Forelimb muscle (tissue), 1 donor: ENCODE measurements at regions not wholly inside any gene's neighbourhood (a gene's known extent, or its start where the extent isn't known, plus 50 kb on each side); places are given as distances from the start of the nearest gene placed in this dataset.
"Not testable (repeated sequence)": the region's sequence is repeated elsewhere in the genome, so short reads cannot be mapped to it uniquely, and the experiment has no call there.

Source experiments
- DNase-seq: peaks from one replicate; pipeline ENCODE4 v3.0.0-alpha.2; 2013; ENCODE audit warnings: low read depth

GRCh38 chr2:77721593-77721992, 199.4 kb upstream of the LRRTM4 start:
- DNase-seq = no peak

GRCh38 chr2:77725045-77725444, 202.9 kb upstream of the LRRTM4 start:
- DNase-seq = no peak

GRCh38 chr2:77734662-77735340, 212.6 kb upstream of the LRRTM4 start:
- not testable (repeated sequence) for DNase-seq

GRCh38 chr2:77737236-77737635, 215.1 kb upstream of the LRRTM4 start:
- no peak for DNase-seq

DNA sequence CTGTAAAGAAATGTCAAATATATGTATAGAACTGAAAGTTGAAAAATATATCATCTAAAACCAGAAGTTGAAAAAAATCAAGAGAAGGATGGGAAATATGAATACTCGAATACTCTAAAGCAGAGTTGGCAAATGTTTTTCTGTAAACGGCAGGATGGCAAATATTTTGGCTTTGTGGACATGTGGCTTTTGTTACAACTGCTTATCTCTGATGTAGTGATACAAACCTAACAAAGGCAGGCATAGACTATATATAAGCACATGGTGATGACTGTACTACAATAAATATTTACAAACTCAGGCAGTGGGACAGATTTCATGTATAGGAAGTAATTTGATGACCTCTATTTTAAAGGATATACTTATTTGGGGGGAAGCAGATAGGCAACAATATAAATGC, 224.6 kb upstream of the LRRTM4 start:
- DNase-seq = no peak

DNA sequence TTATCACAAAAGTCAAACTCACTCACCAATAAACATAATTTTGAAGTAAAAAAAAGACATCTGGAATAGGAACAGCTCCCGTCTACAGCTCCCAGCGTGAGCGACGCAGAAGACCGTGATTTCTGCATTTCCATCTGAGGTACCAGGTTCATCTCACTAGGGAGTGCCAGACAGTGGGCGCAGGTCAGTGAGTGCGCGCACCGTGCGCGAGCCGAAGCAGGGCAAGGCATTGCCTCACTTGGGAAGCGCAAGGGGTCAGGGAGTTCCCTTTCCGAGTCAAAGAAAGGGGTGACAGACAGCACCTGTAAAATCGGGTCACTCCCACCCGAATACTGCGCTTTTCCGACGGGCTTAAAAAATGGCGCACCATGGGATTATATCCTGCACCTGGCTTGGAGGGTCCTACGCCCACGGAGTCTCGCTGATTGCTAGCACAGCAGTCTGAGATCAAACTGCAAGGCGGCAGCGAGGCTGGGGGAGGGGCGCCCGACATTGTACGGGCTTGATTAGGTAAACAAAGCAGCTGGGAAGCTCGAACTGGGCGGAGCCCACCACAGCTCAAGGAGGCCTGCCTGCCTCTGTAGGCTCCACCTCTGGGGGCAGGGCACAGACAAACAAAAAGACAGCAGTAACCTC, 231.7 kb upstream of the LRRTM4 start:
- not testable (repeated sequence) for DNase-seq

- DNase-seq = no peak
Observed at GRCh38 chr2:77767388-77768076, 245.4 kb upstream of the LRRTM4 start.

DNA sequence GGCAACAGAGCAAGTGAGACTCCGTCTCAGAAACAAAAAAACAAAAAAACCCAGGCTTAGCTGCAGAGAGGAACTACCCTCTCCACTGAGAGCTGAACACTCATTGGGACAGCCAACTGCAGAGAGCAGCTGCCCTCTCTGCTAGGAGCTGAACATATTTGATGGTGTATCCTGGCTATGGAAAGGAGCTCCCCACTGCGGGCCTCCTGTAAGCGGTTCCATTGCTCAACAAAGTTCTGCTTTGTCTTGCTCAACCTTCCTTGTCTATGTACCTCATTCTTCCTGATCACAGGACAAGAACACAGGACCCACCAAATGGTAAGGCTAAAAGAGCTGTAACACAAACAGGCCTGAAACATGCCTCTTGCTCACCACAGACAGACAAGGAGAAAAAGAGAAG, 246.3 kb upstream of the LRRTM4 start:
- DNase-seq = no peak

GRCh38 chr2:77778917-77779316, 256.7 kb upstream of the LRRTM4 start:
- no peak for DNase-seq

DNA sequence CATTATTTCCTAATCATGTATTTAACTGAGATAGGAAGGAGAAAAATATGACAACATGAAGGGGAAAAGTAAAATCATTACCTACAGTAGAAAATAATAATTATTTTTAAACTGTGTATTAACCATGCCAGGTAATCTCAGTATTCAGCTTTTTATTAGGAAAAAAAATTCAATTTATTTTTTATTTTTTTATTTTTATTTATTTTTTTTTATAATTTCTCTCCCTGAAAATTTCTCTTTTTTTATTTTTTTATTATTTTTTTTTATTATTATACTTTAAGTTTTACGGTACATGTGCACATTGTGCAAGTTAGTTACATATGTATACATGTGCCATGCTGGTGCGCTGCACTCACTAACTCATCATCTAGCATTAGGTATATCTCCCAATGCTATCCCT, 271.3 kb upstream of the LRRTM4 start:
- not testable (repeated sequence) for DNase-seq

DNA sequence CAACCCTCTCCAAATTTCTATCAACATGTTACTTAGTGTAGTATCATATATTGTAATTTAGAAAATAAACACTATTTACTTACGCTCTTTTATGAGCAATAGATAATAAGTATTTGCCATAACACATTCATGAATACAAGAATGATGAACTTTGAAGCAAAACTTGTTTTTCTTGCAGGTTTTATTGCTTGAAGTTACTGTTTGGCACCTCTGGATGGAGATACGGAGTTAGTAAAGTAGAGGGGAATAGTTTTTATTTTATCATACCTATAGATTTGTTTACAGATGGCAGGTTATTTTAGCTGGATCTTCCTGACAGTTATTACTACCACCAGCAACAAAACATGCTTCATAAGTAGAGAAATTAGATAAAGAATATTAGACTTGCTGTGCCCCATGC, 274.2 kb upstream of the LRRTM4 start:
- no peak for DNase-seq

- DNase-seq = no peak
Observed at GRCh38 chr2:77797088-77797487, 274.9 kb upstream of the LRRTM4 start.

DNA sequence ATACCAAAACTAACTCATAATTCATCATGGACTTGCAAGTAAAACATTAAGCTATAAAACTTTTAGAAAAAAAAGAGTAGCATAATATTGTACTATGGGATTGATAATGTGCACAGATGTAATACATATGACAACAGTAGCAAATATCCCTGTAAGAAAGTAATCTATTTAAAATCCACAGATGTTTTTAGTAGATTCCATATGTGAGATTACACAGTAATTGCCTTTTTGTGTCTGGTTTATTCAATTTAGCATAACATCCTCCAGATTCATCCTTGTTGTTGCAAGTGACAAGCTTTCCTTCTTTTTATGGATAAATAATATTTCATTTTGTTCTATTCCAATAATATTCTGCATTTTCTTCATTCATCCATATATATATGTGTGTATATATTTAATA, 278.2 kb upstream of the LRRTM4 start:
- no peak for DNase-seq

DNA sequence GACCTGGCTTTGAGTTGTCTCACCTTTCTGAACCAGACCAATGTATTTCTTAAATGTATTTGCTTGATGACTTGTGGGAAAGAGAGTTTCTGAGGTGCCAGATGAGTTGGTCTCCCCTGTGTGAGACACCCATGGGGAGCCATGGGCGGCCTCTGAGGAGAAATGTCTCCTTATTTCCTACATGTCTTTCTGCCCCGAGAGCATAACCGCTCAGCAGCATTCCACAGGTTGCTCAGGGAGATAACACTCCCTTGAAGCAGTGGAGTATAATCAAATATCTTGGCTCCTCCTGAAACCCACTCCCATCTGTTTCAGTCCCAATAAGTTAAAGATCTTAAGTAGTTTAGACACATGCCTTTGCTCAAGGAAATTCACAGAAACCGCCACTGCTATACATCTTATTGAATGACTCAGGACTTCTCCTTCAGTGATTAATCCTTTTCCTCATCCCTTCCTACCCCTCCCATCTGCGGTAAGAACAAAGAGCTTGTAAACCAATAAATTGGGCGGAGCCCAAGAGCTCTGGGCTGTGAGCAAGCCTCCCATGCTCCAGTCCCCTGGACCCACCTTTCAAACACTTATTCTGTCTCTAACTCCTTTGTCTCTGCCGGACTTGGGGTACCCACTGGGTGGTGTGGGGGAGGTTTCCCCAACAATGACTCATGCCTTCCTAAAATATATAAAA, 285.5 kb upstream of the LRRTM4 start:
- no peak for DNase-seq

DNA sequence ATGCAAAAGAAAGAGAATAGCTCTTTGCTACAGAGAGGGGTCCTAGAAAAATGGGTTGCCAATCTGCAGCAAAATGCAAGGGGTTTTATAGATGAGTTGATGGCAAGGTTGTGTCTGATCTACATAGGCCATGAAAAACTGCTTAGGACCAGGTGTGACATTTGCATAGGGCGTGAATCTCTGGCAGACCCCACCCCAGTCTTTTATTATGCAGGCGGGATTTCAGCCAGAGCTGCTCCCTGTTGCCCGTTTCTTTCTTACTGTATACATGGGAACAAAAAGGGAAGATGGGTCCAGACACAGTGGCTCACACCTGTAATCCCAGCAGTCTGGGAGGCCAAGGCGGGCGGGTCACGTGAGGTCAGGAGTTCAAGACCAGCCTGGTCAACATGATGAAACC, 286.4 kb upstream of the LRRTM4 start:
- no peak for DNase-seq

- no peak for DNase-seq
Observed at GRCh38 chr2:77813599-77813998, 291.4 kb upstream of the LRRTM4 start.

- DNase-seq = no peak
Observed at GRCh38 chr2:77816618-77817017, 294.4 kb upstream of the LRRTM4 start.

DNA sequence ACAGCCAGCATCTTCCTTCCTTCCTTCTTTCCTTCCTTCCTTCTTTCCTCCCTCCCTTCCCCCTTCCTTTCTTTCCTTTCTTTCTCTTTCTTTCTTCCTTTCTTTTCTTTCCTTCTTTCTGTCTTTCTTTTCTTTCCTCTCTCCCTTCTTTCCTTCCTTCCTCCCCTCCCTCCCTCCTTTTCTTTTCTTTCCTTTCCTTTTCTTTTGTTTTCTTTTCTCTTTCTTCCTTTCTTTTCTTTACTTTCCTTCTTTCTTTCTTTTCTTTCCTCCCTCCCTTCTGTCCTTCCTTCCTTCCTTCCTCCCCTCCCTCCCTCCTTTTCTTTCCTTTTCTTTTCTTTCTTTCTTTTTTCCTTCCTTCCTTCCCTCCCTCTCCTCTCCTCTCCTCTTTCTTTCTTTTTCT, 296.0 kb upstream of the LRRTM4 start:
- DNase-seq = no peak

DNA sequence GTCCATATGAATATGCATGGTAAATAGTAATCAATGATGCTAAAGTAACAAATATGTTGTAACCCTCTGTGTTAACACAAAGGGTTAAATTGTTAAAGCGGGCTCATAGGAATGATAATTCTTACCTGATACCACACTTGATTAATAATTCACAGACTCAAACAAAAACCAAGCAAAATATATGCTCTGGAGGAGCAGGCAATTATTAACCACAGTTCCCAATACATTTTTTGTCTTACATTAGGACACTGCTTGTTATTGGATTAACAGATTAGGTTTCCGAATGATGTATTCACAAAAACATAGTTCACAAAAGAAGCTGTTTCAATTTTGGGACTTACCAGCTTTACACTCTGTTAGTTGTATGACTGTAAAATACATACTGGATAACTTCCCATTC, 300.9 kb upstream of the LRRTM4 start:
- no peak for DNase-seq

DNA sequence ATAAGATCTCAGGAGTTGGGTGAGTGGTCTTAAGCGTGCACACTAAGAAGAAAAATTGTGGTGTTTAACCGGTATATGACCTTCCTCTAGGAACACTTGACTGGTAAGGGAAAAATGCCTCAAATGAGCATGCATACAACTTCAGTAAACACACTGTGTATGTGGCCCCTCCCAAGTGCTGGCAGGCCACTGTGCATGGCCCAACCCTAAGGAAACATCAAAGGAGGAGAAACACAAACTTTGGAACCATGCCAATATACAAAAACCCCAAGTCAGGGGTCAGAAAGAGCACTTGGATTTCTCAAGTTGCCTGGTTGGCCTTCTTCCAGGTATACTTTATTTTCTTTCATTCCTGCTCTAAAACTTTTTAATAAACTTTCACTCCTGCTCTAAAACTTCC, 308.9 kb upstream of the LRRTM4 start:
- no peak for DNase-seq

DNA sequence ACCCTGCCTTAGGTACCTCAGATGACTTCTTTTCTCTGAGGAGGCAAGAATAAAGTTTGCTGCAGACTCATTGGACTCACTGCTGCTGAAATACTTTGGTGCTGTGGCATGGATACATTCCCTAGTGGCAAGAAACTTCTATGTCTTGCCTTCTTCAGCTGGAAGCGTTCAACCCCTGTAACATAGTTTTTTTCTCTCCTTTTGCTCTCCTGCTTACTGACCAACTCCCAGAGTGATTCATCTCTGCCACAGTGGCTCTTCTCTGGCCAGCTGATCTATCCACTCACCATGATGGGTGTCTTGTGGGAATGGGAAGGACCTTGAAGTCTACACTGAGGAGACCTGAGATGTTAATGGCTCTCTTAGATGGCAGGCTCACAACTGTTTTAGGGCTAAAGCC, 309.3 kb upstream of the LRRTM4 start:
- DNase-seq = no peak

GRCh38 chr2:77831898-77832297, 309.7 kb upstream of the LRRTM4 start:
- DNase-seq = no peak
